ENCODE measurements at regions not wholly inside any gene's neighbourhood (a gene's known extent, or its start where the extent isn't known, plus 50 kb on each side); places are given as distances from the start of the nearest gene placed in this dataset.
"Not testable (repeated sequence)": the region's sequence is repeated elsewhere in the genome, so short reads cannot be mapped to it uniquely, and the experiment has no call there.

DNA sequence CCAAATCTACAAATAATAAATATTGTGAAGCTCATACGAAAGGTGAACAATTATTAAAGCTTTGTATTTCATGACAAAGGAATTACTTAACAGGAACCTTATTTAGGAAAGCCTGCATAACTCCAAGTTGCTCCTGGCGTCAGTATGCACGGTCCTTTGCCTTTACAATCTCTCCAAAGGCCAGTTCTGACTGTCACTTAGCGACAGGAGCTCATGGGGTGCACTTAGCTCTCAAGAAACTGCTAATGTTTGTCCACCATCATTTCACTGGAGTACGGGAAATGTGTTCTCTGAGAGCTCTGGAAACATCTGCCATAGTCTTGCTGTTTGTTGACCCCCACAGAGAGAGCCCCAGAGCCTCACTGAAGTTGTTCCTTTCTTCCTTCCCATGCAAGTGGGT is 781.5 kb upstream of the POM121L12 start:
- no peak for DNase-seq

DNA sequence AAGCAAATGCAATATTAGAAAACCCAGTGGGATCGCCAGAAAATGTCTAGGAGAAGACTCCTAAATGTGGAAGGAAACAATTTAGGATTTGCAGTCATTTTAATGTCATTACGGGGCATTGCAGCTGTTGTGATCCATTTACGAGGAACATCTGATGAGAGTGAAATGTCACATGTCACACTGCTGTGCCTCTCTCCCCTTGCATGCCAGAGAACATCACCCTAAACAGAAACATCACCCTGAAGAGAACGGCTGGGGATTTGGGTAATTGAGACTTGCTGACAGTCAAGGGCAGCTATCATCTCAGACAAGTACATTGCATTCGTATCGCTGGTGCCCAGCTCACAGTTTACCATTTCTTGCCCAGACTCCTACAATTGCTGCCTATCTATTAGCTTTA is 785.7 kb upstream of the POM121L12 start:
- no peak for DNase-seq

DNA sequence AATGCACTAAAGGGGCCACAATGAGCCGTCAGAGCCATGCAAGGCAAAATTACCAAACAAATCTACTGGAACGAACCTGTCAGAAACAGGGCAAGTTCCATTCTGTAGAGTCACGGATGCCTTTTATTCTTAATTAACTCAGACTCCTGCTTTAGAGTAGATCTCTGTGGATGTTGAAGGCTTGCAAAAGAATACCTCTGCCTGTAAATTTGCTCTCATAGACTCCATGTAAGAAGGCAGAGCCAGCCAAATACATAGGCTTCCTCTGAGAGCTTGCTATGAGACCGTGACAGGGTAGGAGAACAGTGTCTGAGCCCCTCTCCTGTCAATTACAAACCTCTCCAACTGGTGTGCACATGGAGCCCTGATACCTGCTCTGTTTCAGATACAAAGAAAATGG is 787.9 kb upstream of the POM121L12 start:
- no peak for DNase-seq

DNA sequence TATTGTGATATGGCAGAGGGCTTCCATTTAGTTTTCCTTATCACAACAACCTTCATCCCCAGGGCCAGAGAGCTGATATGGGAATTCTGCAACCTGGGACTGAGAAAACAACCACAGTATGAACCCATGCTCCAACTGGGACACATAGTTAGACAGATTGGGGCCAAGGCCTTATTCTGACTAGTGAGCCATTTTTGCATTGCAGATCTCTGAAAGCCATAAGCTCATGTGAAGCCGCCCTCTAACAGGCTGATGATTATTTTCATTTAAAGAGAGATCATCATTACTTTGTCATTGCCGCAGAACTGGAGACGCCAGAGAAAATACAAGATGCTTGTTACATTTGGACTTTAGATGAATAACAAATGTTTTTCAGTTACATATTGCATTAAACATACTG is 791.7 kb upstream of the POM121L12 start:
- DNase-seq = no peak

DNA sequence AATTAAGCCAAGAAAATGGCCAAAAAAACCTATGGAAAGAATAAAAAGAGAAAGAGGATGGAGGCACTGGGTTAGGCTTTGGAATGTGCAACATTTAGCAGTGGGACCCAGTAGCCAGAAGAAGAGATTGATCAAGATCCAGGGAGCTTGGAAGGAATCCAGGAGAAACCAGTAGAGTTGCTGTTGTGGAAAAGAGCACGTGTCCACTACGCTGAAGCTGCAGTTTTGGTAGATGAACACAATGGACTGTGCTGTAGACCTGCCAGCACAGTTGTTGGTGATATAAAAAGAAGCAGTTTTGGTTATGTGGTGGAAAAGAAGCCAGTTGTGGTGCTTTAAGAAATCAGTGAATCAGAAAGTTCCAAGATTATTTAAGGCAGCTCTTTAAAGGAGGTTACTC is 802.2 kb upstream of the POM121L12 start:
- no peak for DNase-seq

DNA sequence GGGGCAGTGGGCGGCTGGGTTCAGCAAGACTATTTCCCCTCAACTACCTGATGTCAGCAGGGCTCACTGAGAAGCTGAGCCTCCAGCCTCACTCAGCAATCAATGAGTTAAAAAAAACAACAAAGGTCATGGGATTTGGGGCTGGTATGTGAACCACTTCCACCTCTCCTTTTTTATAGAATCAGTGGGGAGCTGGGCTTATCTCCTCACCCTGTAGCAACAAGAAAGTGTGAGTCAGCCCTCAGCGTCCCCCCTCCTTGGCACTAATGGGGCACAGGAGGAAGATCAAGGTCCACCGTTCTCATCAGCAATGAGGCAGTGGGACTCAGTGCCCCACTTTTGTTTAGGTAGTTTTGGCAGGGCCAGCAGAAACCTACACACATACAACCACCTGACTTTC is 823.5 kb upstream of the POM121L12 start:
- DNase-seq = no peak

DNA sequence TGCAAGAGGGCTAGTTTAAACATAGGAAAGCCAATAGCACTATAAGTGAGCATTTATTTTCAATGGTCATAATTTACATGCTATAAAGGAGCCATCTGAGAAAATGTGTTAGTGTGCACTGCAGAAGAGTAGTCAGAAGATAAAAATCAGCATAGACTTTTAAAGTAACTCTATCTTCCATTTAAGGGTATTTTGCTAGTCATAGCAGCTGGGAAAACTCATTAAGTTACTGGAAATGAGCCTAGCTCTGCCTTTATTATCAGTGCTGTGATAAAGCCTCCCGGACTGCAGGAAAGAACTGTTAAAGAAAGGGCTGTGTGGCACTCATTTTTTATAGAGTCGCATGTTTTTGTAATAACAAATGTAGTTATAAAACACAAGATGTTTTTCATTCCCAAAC is 825.8 kb upstream of the POM121L12 start:
- no peak for DNase-seq

DNA sequence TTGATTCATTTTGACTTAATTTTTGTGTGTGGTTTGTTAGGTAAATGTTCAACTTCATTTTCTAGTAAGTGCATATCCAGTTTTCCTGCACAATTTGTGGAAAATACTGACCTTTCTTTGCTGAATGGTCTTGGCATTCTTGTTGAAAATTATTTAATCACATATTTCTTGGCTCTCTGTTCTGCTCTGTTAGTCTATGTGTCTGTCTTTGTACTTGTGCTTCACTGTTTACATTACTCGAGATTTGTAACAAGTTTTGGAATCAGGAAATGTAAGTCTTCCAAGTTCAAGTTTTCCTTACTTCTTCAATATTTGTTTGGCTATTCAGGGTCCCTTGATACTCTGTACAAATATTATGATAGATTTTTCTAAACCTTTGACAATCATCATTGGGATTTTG is 838.2 kb upstream of the POM121L12 start:
- no peak for DNase-seq

DNA sequence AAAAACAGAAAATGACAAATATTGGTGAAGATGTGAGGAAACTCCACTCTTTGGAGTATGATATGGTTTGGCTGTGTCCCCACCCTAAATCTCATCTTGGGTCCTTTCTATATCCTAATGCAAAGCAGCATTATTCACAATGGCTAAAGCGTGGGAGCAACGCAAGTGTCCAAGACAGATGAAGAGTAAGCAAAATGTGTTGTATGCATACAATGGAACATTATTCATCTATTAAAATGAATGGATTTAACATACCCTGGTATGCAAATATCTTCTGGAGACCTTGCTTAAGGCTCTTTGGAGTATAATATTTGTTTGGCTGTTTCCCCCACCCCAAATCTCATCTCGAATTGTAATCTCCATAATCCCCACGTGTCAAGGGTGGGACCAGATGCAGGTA is 839.8 kb upstream of the POM121L12 start:
- DNase-seq = no peak

DNA sequence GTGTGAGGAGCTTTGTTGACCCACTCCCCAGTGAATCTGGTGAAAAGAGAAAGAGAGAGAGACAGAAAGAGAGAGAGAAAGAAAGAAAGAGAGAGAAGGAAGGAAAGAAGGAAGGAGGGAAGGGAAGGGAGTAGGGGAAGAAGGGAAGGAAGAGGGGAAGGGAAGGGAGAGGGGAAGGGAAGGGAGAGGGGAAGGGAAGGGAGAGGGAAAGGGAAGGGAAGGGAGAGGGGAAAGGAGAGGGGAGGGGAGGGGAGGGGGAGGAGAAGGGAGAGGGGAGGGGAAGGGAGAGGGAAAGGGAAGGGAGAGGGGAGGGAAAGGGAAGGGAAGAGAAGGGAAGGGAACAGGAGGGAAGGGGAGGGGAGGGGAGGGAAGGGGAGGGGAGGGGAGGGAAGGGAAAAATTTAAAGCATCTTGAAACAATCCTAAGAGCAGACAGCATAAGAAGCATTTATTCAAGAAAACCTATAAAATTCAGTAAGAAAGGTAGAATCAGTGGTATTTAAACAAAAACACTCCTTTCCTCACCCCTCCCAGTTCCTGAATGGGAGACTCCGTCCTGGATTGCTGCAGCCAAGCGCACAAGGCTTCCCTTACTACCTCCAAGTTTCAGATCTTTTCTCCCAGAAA is 846.2 kb upstream of the POM121L12 start:
- DNase-seq = no peak

DNA sequence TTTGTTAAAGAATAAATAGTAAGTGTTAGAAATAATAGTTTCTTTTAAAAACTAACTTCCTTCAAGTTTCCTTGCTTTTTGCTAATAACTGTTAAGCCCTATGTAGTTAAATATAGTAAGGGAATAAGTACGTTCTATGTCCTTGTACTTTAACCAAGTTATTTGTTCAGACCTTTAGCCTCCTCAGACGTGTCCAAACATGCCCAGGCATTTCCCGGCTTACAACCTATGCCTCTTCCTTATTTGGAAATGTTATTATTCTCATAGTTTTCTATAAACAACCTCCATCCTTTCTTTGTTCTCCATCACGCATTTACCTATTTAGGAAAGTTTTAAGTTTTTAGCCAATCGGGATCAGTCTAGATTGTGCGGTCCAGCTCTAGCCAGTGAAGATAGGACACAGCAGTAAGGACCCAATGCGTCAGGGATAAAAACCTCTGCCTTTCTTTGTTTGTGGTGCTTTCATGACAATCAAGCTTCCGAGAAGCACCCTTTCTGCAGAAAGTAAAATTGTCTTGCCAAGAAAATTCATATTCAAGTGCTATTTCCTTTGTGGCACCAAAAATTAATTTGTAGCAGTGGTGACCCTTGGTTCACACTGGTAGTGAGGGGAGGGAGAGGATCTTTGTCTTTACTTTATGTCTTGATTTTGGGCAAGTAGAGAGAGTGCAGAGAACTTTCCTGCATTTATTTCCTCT is 851.3 kb upstream of the POM121L12 start:
- no peak for DNase-seq

DNA sequence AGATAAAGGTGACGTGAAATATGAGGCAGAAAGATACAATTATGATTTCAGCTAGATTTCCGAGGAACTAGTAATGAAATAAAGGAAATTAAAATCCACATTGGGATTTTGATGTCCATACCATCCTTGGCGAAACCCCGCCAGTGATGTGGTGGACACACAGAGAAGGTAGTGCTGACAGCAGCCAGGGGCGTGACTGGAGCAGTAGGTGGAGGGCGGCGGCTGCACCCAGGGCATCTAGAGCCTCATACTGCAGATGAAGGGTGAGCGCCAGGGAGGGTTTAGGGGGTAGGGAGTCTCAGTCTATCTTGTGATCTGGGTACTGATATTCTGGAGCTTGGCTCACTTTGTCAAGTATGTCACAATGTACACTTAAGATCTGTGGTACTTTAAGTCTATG is 855.5 kb upstream of the POM121L12 start:
- no peak for DNase-seq

DNA sequence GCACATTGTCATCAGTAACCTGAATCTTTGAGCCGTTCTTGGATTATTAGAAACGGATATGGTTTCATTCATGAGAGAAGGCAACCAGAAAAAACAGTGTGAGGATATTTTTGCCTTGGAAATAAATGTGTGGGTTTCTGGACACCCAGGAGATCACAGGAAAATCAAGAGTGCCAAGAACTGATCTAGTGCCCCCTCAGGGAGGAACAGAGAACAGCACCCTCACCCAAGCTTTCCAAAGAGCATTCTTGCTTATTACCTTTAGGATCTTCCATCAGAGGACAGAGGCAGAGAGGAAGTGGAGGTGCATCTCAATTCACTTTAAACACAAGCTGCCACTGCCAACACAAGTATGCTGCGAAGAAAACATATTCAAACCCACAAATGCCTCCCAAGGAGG is 851.5 kb upstream of the COBL start:
- DNase-seq = no peak

DNA sequence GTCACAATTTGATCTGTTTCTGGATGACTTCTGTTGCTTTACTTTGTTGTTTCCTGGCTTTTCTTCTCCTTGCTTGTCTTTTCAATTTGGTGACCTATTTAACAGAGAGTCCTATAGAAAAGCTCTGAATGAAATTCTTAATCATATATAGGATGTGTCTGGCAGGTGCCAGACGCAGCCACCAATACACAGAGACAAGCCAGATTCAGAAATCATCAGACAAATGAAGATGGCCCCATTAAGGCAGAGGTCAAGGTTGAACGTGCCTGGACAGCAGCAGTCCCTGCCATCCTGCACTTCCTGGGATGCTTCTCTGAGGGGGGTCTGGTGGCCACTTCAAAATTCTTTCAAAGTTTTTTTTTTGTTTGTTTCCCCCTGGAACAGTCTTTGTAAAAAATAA is 846.7 kb upstream of the COBL start:
- no peak for DNase-seq

DNA sequence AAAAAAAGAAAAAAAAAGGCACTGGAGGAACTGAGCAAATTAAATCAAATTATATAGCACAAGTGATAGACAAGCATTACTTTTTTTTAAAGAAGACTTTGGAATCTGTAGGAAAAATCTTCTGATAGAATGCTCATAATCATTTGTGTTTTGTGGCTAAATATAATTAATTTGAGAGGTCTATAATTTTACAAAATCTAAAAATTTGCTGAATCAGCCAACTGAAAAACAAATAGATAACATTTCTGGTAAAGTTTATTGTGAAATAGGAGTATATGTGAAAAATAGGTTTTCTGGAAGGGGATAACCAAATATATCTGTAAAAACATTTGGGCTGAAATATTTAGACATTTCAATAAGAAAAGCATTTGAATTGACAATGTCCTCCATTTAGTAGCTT is 844.9 kb upstream of the COBL start:
- no peak for DNase-seq

DNA sequence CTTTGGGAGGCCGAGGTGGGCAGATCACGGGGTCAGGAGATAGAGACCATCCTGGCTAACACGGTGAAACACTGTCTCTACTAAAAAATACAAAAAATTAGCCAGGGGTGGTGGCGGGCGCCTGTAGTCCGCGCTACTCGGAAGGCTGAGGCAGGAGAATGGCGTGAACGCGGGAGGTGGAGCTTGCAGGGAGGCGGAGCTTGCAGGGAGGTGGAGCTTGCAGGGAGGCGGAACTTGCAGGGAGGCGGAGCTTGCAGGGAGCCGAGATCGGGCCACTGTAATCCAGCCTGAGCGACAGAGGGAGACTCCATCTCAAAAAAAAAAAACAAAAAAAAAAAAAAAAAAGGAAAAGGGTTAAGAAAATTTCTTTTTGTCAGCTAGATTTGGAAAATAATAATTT is 842.8 kb upstream of the COBL start:
- not testable (repeated sequence) for DNase-seq

DNA sequence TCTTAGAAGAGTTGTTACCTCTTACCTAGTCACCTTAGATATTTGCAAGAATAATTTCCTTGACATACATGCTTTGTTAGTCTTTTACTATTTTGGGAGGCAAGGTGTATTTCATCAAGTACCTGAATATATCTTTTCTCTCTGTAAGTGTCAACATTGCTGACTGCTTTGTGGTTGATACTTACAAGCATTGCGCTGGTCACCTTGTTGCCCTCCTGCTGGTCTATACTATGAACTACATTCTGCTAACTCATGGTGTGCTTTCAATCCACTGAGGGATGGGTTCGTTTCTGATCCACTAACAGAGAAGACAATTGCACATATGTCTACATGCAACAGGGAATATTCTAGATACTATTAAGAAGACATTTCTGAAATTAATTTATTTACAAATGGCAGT is 837.8 kb upstream of the COBL start:
- DNase-seq = no peak

DNA sequence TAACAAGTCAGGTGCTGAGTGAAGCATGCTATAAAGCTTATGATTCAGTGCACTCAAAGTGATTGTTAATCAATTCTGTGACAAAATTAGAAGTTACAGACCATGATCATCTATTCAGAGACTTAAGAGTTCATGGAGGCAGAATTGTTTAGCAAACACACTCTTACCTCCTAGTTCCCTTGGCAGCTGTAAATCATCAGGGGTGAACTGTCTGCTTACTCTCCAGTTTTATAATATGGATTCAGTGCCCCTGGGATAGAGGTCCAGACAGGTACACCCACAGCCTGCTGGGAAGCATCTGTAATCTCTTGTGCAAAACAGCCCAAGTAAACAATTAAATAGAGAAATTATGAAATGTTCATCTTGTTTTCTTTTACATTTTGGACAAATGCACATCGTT is 835.0 kb upstream of the COBL start:
- no peak for DNase-seq

DNA sequence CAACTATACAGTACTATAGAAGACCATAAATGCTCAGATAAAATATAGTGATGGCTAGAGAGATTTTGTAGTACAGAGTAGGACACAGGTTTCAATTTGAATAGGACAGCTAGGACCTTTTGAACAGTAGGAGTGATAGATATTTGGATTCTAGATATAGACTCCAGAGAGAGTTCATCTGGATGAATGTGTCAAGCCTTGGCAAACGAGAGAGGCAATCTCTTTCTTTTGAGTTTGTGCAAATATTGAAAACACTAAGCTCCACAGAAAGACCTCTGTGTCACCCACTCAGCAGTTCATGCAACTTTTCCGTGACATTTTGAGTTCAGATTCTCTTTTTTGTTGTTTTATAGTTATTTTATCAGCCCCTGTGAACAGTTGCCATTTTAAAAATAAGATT is 834.3 kb upstream of the COBL start:
- no peak for DNase-seq

DNA sequence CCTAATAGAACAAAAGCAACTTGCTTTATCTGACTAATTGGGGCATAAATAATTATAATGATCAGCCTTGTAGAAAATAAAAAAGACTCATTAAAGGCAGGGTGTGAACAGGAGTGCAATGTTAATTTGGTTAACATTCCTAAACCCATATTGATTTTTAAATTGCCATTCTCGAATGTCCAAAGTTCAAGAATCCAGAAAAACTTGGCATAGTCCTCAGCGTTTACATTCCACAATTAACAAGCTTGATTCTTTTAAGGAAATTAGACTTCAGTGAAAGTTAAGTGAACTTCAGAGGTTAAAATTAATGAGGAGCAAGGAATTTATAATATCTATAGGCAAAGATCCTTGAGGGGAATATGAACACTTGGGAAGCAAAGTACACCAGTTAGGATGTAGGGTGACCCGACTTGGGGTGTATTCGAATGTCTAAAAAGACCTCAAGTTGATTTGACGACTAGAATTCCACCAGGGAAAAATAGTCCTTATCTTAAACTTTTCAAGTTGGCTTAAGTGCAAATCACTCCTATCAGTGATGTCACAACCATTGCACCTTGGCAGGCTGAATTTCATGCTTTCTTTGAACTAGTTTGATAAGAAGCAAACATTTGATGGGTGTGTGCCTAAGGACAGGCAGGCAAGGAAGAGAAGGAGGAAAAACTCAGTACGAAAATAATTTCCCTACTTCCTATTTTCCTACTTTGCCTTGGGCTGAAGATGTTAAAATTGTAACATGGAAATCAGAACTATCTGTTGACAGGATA is 830.4 kb upstream of the COBL start:
- no peak for DNase-seq

DNA sequence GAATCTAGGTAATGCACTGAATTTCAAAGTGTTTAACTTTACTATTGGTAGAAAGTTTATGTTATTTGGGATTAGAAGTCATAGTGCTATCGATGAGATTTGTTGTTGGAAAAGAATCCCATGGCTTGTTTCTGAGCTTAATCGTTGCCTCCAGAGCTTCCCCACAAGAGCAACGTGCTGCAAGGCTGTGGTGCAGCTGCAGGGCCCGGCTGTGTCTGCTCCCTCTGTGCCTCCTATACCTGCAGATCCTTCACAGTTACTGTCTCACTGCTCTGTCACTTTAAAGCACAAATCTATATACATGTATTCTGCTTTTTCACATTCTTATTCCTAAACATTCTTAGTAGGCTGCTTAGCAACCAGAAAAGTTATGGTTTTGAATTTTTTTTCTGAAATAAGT is 826.6 kb upstream of the COBL start:
- no peak for DNase-seq

DNA sequence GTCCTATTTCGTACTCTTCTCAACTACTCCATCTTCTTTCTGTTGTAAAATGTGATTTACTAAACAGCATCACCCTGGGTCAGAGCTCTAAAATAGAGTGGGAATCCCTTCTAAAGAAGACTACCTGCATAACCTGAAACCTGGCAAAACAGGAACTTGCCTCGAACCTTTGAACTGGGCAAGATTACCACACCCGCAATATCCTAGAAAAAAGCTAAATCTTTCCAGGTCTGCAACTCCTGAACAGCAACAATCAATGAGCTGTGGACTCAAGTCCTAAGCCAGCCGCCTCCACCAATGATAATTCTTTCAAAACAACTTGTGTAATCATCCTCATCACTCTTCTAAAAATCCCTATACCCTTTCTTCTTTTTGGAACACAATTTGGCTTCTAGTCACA is 824.2 kb upstream of the COBL start:
- DNase-seq = no peak

DNA sequence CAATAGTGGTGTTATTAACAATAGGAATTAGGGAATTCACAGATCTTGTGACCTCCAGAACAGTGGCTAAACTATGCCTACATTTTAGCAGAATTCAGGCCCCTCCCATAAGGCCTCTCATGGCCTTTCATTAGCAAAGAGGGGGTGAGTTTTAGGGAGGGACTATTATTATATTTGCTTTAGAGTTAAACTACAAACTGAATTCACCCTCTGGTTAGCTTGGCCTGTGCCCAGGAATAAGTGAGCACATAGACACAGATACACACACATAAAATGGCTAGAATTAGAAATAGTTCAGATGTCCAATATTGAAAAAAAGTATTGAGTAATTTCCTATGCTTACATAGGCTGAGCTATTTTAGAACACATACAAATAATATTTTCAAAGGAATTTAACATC is 818.8 kb upstream of the COBL start:
- DNase-seq = no peak

DNA sequence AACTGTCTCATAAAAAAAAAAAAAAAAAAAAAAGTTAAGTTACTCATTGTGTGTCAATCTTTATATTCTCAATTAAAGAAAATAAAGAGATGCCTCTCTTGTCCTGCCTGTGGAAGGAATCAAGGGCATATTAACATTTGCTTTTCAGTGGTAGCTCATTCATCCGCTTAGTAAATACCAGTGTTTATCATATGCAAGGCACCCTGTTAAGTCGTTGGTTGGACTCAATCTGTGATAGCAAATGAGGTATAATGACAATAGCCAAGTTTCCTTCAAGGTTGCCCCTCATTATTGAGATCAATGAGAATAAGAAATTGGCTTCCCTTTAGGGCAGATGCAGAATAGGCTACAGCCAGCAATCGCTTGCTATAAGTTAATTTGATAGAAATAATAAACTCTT is 812.7 kb upstream of the COBL start:
- DNase-seq = no peak

DNA sequence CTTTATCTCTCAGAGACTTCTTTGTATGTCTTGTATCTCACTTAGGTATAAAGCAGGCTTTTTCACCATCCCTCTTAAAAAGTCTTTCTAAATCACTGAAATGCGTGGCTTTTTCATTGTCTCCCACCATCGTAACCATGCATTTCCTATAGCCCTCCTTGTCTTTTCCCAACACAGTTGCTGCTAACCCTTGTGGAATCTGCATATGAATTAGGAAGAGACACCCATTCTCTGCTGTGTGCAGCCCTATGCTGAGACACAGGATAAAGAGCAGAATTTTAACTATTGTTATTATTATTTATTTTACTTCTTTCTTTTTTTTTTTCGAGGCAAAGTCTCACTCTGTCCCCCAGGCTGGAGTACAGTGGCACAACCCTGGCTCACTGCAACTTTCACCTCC is 804.3 kb upstream of the COBL start:
- no peak for DNase-seq
